ENCODE measurements at regions not wholly inside any gene's neighbourhood (a gene's known extent, or its start where the extent isn't known, plus 50 kb on each side); places are given as distances from the start of the nearest gene placed in this dataset.

- DNase-seq (ENCODE audit: low read depth): no peak
Measured at GRCh38 chr11:119909077-119909476, 180.1 kb upstream of the NECTIN1 start.

- DNase-seq (ENCODE audit: low read depth): no peak
Measured at GRCh38 chr11:119908573-119908904, 179.5 kb upstream of the NECTIN1 start.

- DNase-seq (ENCODE audit: low read depth): no peak
Measured at GRCh38 chr11:119907878-119908572, 179.0 kb upstream of the NECTIN1 start.

GRCh38 chr11:119907122-119907851 is 178.3 kb upstream of the NECTIN1 start:
- no peak for DNase-seq (ENCODE audit: low read depth)

GRCh38 chr11:119906376-119906775 is 177.4 kb upstream of the NECTIN1 start:
- DNase-seq (ENCODE audit: low read depth): no peak

GRCh38 chr11:119905162-119905561 is 176.2 kb upstream of the NECTIN1 start:
- no peak for DNase-seq (ENCODE audit: low read depth)

GRCh38 chr11:119904531-119905035 is 175.6 kb upstream of the NECTIN1 start:
- DNase-seq (ENCODE audit: low read depth): no peak

GRCh38 chr11:119903821-119904220 is 174.8 kb upstream of the NECTIN1 start:
- no peak for DNase-seq (ENCODE audit: low read depth)

GRCh38 chr11:119903389-119903788 is 174.4 kb upstream of the NECTIN1 start:
- DNase-seq (ENCODE audit: low read depth): no peak

- peak; percentile 54 for DNase-seq (ENCODE audit: low read depth)
Measured at GRCh38 chr11:119902656-119903231, 173.7 kb upstream of the NECTIN1 start.

GRCh38 chr11:119901657-119902577 is 172.9 kb upstream of the NECTIN1 start:
- DNase-seq (ENCODE audit: low read depth): no peak

GRCh38 chr11:119899997-119900396 is 171.0 kb upstream of the NECTIN1 start:
- DNase-seq (ENCODE audit: low read depth): no peak

GRCh38 chr11:119897576-119897975 is 168.6 kb upstream of the NECTIN1 start:
- no peak for DNase-seq (ENCODE audit: low read depth)

- DNase-seq (ENCODE audit: low read depth): no peak
Measured at GRCh38 chr11:119897046-119897440, 168.0 kb upstream of the NECTIN1 start.

- no peak for DNase-seq (ENCODE audit: low read depth)
Measured at GRCh38 chr11:119896387-119897045, 167.5 kb upstream of the NECTIN1 start.

- no peak for DNase-seq (ENCODE audit: low read depth)
Measured at GRCh38 chr11:119895981-119896380, 167.0 kb upstream of the NECTIN1 start.

- no peak for DNase-seq (ENCODE audit: low read depth)
Measured at GRCh38 chr11:119894916-119895315, 165.9 kb upstream of the NECTIN1 start.

GRCh38 chr11:119892311-119892808 is 163.4 kb upstream of the NECTIN1 start:
- no peak for DNase-seq (ENCODE audit: low read depth)

GRCh38 chr11:119891055-119891768 is 162.2 kb upstream of the NECTIN1 start:
- no peak for DNase-seq (ENCODE audit: low read depth)

GRCh38 chr11:119890466-119890865 is 161.5 kb upstream of the NECTIN1 start:
- DNase-seq (ENCODE audit: low read depth): no peak

Measured in HT1080 (cell line).